Stimulated activated naive CD8-positive, alpha-beta T cell treated with anti-CD3 and anti-CD28 coated beads, Interleukin-15, amount 100 ng/mL, for 72 hours (primary cell): ENCODE measurements at regions not wholly inside any gene's neighbourhood (a gene's known extent, or its start where the extent isn't known, plus 50 kb on each side); places are given as distances from the start of the nearest gene placed in this dataset.

Source experiments
- ATAC-seq: fragments of 150-1000 bp; cut with Tn5 transposase; 2 replicates; pipeline ENCODE4 v1.10.0; 2021; ENCODE audit warnings: mild to moderate bottlenecking, moderate library complexity
- DNase-seq, 2 donors: peaks; one replicate each; pipeline ENCODE4 v3.0.0; 2021 to 2022
- H3K27ac Mint-ChIP-seq, 2 donors: one replicate each; pipeline ENCODE4 v1.8.0; 2022; ENCODE audit warnings: mild to moderate bottlenecking in 2 of 2, mixed read lengths in 2 of 2, moderate library complexity in 2 of 2
- H3K27me3 Mint-ChIP-seq: one replicate; pipeline ENCODE4 v1.8.0; 2022; ENCODE audit warnings: mixed read lengths
- H3K4me1 Mint-ChIP-seq: one replicate; pipeline ENCODE4 v1.8.0; 2022; ENCODE audit warnings: mild to moderate bottlenecking, mixed read lengths
- H3K4me3 Mint-ChIP-seq, 2 donors: one replicate each; pipeline ENCODE4 v1.8.0; 2022; ENCODE audit warnings: mild to moderate bottlenecking in 2 of 2, mixed read lengths in 2 of 2, moderate library complexity in 1 of 2
- H3K9me3 Mint-ChIP-seq, 2 donors: one replicate each; pipeline ENCODE4 v1.8.0; 2022; ENCODE audit warnings: mixed read lengths in 2 of 2

GRCh38 chr1:78437941-78438340 is 52.8 kb upstream of the PTGFR start:
- Mint-ChIP-seq H3K9me3 (peaks cover 0 to 8% of the 10 kb centered on the region in 2 donors), H3K4me3 (no peak overlapping the region), H3K27ac (no peak overlapping the region), H3K27me3 (no peaks in the 10 kb centered on the region), H3K4me1 (no peaks in the 10 kb centered on the region)
- DNase-seq (no peak), ATAC-seq (no peak)

- DNase-seq (no peak), ATAC-seq (no peak)
- no peaks in the 10 kb centered on the region for H3K27me3 Mint-ChIP-seq
- H3K27ac Mint-ChIP-seq, result no peak overlapping the region
- H3K9me3 Mint-ChIP-seq, result peaks cover 0 to 8% of the 10 kb centered on the region in 2 donors
- H3K4me1 Mint-ChIP-seq, result no peaks in the 10 kb centered on the region
- H3K4me3 Mint-ChIP-seq, result no peak overlapping the region
Observed at GRCh38 chr1:78440381-78440793, 50.4 kb upstream of the PTGFR start.
